ENCODE measurements at regions not wholly inside any gene's neighbourhood (a gene's known extent, or its start where the extent isn't known, plus 50 kb on each side); places are given as distances from the start of the nearest gene placed in this dataset.
A peak's percentile ranks its signal among the peaks of the same experiment; 100 is the strongest.

DNA sequence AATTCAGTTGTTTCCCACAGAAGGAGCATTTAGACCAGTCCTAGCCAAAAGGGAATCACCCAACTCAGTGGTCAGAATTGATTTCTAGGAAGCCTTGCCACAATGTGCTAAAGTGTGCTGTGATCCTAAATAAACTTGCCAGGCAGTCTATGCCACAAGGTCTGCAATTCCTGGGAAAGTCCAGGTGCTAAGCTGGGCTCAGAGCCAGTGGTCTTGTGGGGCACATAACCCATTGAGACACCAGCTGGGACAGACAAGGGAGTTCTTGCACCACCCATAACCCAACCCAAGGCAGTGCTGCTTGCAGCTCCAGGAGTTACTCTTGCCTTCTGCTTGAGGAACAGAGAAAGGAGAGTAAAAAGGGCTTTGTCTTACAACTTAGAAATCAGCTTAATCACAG is 489.5 kb upstream of the SPRY2 start:
- DNase-seq (ENCODE audit: low spot score): no peak

DNA sequence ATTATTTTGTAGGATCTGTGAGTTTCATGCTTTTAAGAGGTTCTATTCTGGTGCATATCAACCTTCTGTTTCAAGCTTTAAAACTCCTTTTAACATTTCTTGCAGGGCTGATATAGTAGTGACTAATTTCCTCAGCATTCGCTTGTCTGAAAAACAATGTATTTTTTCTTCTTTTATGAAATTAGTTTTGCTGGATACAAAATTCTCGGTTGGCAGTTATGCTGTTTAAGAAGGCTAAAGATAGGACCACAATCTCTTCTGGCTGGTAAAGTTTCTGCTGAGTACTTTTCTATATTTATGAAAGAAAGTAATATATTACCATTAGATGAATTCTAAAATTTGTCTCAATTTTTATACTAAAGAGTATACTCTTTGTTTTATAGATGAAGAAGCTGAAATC is 487.8 kb upstream of the SPRY2 start:
- TF ChIP-seq CTCF (IDR thresholded peaks at IDR 0.05): no peak
- ATAC-seq (ENCODE audit: low FRiP score) (no peak), DNase-seq (ENCODE audit: low spot score) (no peak)

More for the DNA sequence above, 489.5 kb upstream of the SPRY2 start:
- no peak for TF ChIP-seq CTCF (IDR thresholded peaks at IDR 0.05)
- ATAC-seq (ENCODE audit: low FRiP score): no peak

DNA sequence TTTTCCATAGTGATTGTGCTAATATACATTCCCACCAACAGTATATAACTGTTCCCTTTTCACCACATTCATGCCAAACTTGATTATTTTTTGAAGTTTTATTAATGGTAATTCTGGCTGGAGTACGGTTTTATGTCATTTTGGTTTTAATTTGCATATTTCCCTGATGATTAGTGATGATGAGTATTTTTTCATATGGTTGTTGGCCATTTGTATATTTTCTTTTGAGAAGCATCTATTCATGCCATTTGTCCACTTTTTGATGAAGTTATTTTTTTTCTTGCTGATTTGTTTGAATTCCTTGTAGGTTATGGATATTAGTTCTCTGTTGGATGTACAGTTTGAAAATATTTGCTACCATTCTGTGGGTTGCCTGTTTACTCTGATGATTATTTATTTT is 484.4 kb upstream of the SPRY2 start:
- no peak for DNase-seq (ENCODE audit: low spot score)
- ATAC-seq (ENCODE audit: low FRiP score): no peak
- TF ChIP-seq CTCF (IDR thresholded peaks at IDR 0.05): no peak

DNA sequence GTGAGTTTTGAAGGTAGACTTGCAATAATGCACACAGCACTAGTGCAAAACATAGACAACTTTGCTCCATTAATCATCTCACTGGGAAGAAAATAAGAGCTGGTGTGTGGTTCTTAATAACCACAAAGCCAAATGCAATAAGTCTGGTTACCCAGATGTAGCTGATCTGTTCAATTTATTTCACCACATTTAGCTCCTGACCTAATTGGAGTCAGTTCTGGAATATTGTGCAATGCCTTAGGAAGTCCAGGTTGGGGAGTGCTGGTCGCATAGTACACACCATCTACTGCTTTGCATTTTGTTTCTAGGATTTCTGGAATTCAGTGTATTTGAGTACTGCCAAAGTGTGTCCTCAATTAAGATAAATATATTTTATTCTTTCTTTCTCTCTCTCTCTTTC is 483.3 kb upstream of the SPRY2 start:
- peak; percentile 71 for ATAC-seq (ENCODE audit: low FRiP score)
- no peak for DNase-seq (ENCODE audit: low spot score)
- TF ChIP-seq CTCF (IDR thresholded peaks at IDR 0.05): no peak

- TF ChIP-seq CTCF (IDR thresholded peaks at IDR 0.05): no peak
- ATAC-seq (ENCODE audit: low FRiP score): no peak
- no peak for DNase-seq (ENCODE audit: low spot score)
Observed at GRCh38 chr13:80823472-80823871, 482.5 kb upstream of the SPRY2 start.

- DNase-seq (ENCODE audit: low spot score) (no peak), ATAC-seq (ENCODE audit: low FRiP score) (no peak)
- TF ChIP-seq CTCF (IDR thresholded peaks at IDR 0.05): no peak
Observed at GRCh38 chr13:80821466-80821865, 480.5 kb upstream of the SPRY2 start.

GRCh38 chr13:80817979-80818378 is 477.1 kb upstream of the SPRY2 start:
- no peak for TF ChIP-seq CTCF (IDR thresholded peaks at IDR 0.05)
- DNase-seq (ENCODE audit: low spot score) (no peak), ATAC-seq (ENCODE audit: low FRiP score) (no peak)

Measured in omental fat pad (tissue), 3 donors.